ENCODE measurements at regions not wholly inside any gene's neighbourhood (a gene's known extent, or its start where the extent isn't known, plus 50 kb on each side); places are given as distances from the start of the nearest gene placed in this dataset.

- no peak for TF ChIP-seq CTCF (IDR thresholded peaks at IDR 0.05; ENCODE audit: extremely low read depth, missing control alignments)
- DNase-seq (ENCODE audit: low spot score), result no peak
These were observed 297.7 kb upstream of the NRIP1 start for GRCh38 chr21:15362458-15362857.

GRCh38 chr21:15363921-15364320, 299.1 kb upstream of the NRIP1 start:
- no peak for TF ChIP-seq CTCF (IDR thresholded peaks at IDR 0.05; ENCODE audit: extremely low read depth, missing control alignments)
- no peak for DNase-seq (ENCODE audit: low spot score)

GRCh38 chr21:15365751-15366392, 301.1 kb upstream of the NRIP1 start:
- DNase-seq (ENCODE audit: low spot score), result no peak
- no peak for TF ChIP-seq CTCF (IDR thresholded peaks at IDR 0.05; ENCODE audit: extremely low read depth, missing control alignments)

- DNase-seq (ENCODE audit: low spot score), result no peak
- TF ChIP-seq CTCF (IDR thresholded peaks at IDR 0.05; ENCODE audit: extremely low read depth, missing control alignments), result no peak
These were observed 301.8 kb upstream of the NRIP1 start for GRCh38 chr21:15366555-15366954.

- no peak for TF ChIP-seq CTCF (IDR thresholded peaks at IDR 0.05; ENCODE audit: extremely low read depth, missing control alignments)
- DNase-seq (ENCODE audit: low spot score), result no peak
These were observed 302.3 kb upstream of the NRIP1 start for GRCh38 chr21:15367061-15367626.

GRCh38 chr21:15370462-15370975, 305.7 kb upstream of the NRIP1 start:
- no peak for DNase-seq (ENCODE audit: low spot score)
- no peak for TF ChIP-seq CTCF (IDR thresholded peaks at IDR 0.05; ENCODE audit: extremely low read depth, missing control alignments)

GRCh38 chr21:15373941-15374340, 309.1 kb upstream of the NRIP1 start:
- DNase-seq (ENCODE audit: low spot score), result no peak
- TF ChIP-seq CTCF (IDR thresholded peaks at IDR 0.05; ENCODE audit: extremely low read depth, missing control alignments), result no peak

All from GM20000 (cell line).